Smooth muscle cell (in vitro differentiated cells): ENCODE measurements at regions not wholly inside any gene's neighbourhood (a gene's known extent, or its start where the extent isn't known, plus 50 kb on each side); places are given as distances from the start of the nearest gene placed in this dataset.

Experiments
- DNase-seq: peaks from one replicate; lab custom pipeline; 2025; ENCODE audit not compliant: unreplicated experiment; lab: John Stamatoyannopoulos, UW
- H2AFZ ChIP-seq: fragments of 200-600 bp; sonication (generic); 2 replicates; pipeline ENCODE4 v1.6.0; 2016; ENCODE audit warnings: antibody characterized with exemption, low read depth, mild to moderate bottlenecking
- H3F3A ChIP-seq: fragments of 200-600 bp; sonication (generic); 2 replicates; pipeline ENCODE4 v1.6.0; 2017; ENCODE audit warnings: antibody characterized with exemption, low read depth
- H3K27ac ChIP-seq: fragments of 200-600 bp; sonication (generic); 2 replicates; pipeline ENCODE4 v1.5.1; 2016; ENCODE audit warnings: low read depth, mild to moderate bottlenecking
- H3K27me3 ChIP-seq: fragments of 200-600 bp; sonication (generic); 2 replicates; pipeline ENCODE4 v1.6.1; 2016; ENCODE audit warnings: low read depth, mild to moderate bottlenecking
- H3K36me3 ChIP-seq: fragments of 200-600 bp; sonication (generic); 2 replicates; pipeline ENCODE4 v1.5.1; 2016; ENCODE audit warnings: low read depth
- H3K4me1 ChIP-seq: fragments of 200-600 bp; sonication (generic); 2 replicates; pipeline ENCODE4 v1.5.1; 2016; ENCODE audit warnings: low read depth
- H3K4me2 ChIP-seq: fragments of 200-600 bp; sonication (generic); 2 replicates; pipeline ENCODE4 v1.6.0; 2016; ENCODE audit warnings: mild to moderate bottlenecking
- H3K4me3 ChIP-seq: fragments of 200-600 bp; sonication (generic); 2 replicates; pipeline ENCODE4 v1.5.1; 2016; ENCODE audit warnings: mild to moderate bottlenecking
- H3K79me2 ChIP-seq: fragments of 200-600 bp; sonication (generic); 2 replicates; pipeline ENCODE4 v1.6.0; 2016; ENCODE audit warnings: low read depth, mild to moderate bottlenecking
- H3K9ac ChIP-seq: fragments of 200-600 bp; sonication (generic); 2 replicates; pipeline ENCODE4 v1.6.0; 2016; ENCODE audit warnings: low read depth
- H3K9me3 ChIP-seq: fragments of 200-600 bp; sonication (generic); replicated peaks from 2 replicates; pipeline ENCODE4 v1.5.1; 2016; ENCODE audit warnings: low read depth
- H4K20me1 ChIP-seq: fragments of 200-600 bp; sonication (generic); 2 replicates; pipeline ENCODE4 v1.6.0; 2016; ENCODE audit warnings: low read depth
- CTCF ChIP-seq: fragments of 200-600 bp; sonication (generic); IDR thresholded peaks from 2 replicates; pipeline ENCODE4 v1.5.1; 2017; ENCODE audit warnings: borderline replicate concordance, mild to moderate bottlenecking, antibody characterized with exemption; ENCODE audit not compliant: insufficient read depth, poor library complexity, severe bottlenecking
- WGBS: methylation state at CpG from one replicate; pipeline ENCODE4 v1.1.7; 2016; ENCODE audit warnings: low lambda C conversion rate; 5-methylcytosine and 5-hydroxymethylcytosine counted together

- H3F3A ChIP-seq: no peaks in the 10 kb centered on the region
- WGBS: 95% methylated on average over 4 of the region's 4 CpGs
- no peaks in the 10 kb centered on the region for H4K20me1 ChIP-seq
- no peaks in the 10 kb centered on the region for H3K27me3 ChIP-seq
- H3K4me3 ChIP-seq: no peak overlapping the region
- H3K79me2 ChIP-seq: no peaks in the 10 kb centered on the region
- DNase-seq: no peak
- peaks cover 5% of the 10 kb centered on the region for H3K4me1 ChIP-seq
- H3K9ac ChIP-seq: no peak overlapping the region
- no peak for TF ChIP-seq CTCF
- H3K36me3 ChIP-seq: no peaks in the 10 kb centered on the region
- H3K27ac ChIP-seq: no peak overlapping the region
- no peaks in the 10 kb centered on the region for H3K9me3 ChIP-seq
- no peak overlapping the region for H2AFZ ChIP-seq
- H3K4me2 ChIP-seq: no peak overlapping the region
Observed at GRCh38 chr7:43034535-43035002, 77.9 kb upstream of the HECW1 start.

- no peaks in the 10 kb centered on the region for H3F3A ChIP-seq
- 52% methylated on average over 4 of the region's 4 CpGs for WGBS
- H3K4me1 ChIP-seq: peaks cover 5% of the 10 kb centered on the region
- no peaks in the 10 kb centered on the region for H3K79me2 ChIP-seq
- DNase-seq: no peak
- no peaks in the 10 kb centered on the region for H4K20me1 ChIP-seq
- H3K4me2 ChIP-seq: peak overlapping the region; percentile 68
- no peaks in the 10 kb centered on the region for H3K36me3 ChIP-seq
- no peaks in the 10 kb centered on the region for H3K9me3 ChIP-seq
- H3K9ac ChIP-seq: peak overlapping the region; percentile 53
- H3K27me3 ChIP-seq: no peaks in the 10 kb centered on the region
- TF ChIP-seq CTCF: no peak
- H2AFZ ChIP-seq: no peak overlapping the region
- no peak overlapping the region for H3K4me3 ChIP-seq
- H3K27ac ChIP-seq: peak overlapping the region; percentile 85
Observed at GRCh38 chr7:43037531-43037930, 74.9 kb upstream of the HECW1 start.

GRCh38 chr7:43038254-43038653 is 74.2 kb upstream of the HECW1 start:
- WGBS: 45% methylated on average over 3 of the region's 3 CpGs
- Histone ChIP-seq H3K9ac (no peak overlapping the region), H3K4me2 (peak overlapping the region; percentile 68), H3K4me3 (no peak overlapping the region), H3K9me3 (no peaks in the 10 kb centered on the region), H2AFZ (no peak overlapping the region), H4K20me1 (no peaks in the 10 kb centered on the region), H3K4me1 (peaks cover 5% of the 10 kb centered on the region), H3K36me3 (no peaks in the 10 kb centered on the region), H3K27ac (peak overlapping the region; percentile 85), H3K79me2 (no peaks in the 10 kb centered on the region), H3K27me3 (no peaks in the 10 kb centered on the region), H3F3A (no peaks in the 10 kb centered on the region)
- DNase-seq: no peak
- TF ChIP-seq CTCF: no peak

GRCh38 chr7:43039346-43039745 is 73.1 kb upstream of the HECW1 start:
- Histone ChIP-seq H3K36me3 (no peaks in the 10 kb centered on the region), H3K9me3 (no peaks in the 10 kb centered on the region), H3K4me2 (no peak overlapping the region), H3K27me3 (no peaks in the 10 kb centered on the region), H3F3A (no peaks in the 10 kb centered on the region), H3K79me2 (no peaks in the 10 kb centered on the region), H3K4me3 (no peak overlapping the region), H3K4me1 (peaks cover 5% of the 10 kb centered on the region), H4K20me1 (no peaks in the 10 kb centered on the region), H3K9ac (no peak overlapping the region), H2AFZ (no peak overlapping the region), H3K27ac (no peak overlapping the region)
- 64% methylated on average over 3 of the region's 3 CpGs for WGBS
- no peak for DNase-seq
- no peak for TF ChIP-seq CTCF
